Chondrocyte (in vitro differentiated cells): ENCODE measurements at regions not wholly inside any gene's neighbourhood (a gene's known extent, or its start where the extent isn't known, plus 50 kb on each side); places are given as distances from the start of the nearest gene placed in this dataset.
"Not testable (repeated sequence)": the region's sequence is repeated elsewhere in the genome, so short reads cannot be mapped to it uniquely, and the experiment has no call there.

Experiments used
- DNase-seq: peaks from one replicate; pipeline ENCODE4 v3.0.0; 2021; ENCODE audit warnings: mixed read lengths, low spot score
- H3K27ac Mint-ChIP-seq: one replicate; pipeline ENCODE4 v1.8.0; 2021; ENCODE audit warnings: mild to moderate bottlenecking, moderate library complexity, mixed read lengths; ENCODE audit not compliant: unreplicated experiment
- H3K27me3 Mint-ChIP-seq: 2 replicates; pipeline ENCODE4 v1.8.0; 2021; ENCODE audit warnings: low read depth, mixed read lengths
- H3K36me3 Mint-ChIP-seq: 2 replicates; pipeline ENCODE4 v1.8.0; 2021; ENCODE audit warnings: low read depth, mixed read lengths
- H3K4me1 Mint-ChIP-seq: 2 replicates; pipeline ENCODE4 v1.8.0; 2021; ENCODE audit warnings: low read depth, mild to moderate bottlenecking, mixed read lengths
- H3K4me3 Mint-ChIP-seq: one replicate; pipeline ENCODE4 v1.8.0; 2021; ENCODE audit warnings: mild to moderate bottlenecking, moderate library complexity, mixed read lengths; ENCODE audit not compliant: unreplicated experiment
- H3K9me3 Mint-ChIP-seq: 2 replicates; pipeline ENCODE4 v1.8.0; 2021; ENCODE audit warnings: low read depth, mixed read lengths
- CTCF ChIP-seq: fragments of 200-600 bp; sonication (generic); IDR thresholded peaks from 2 replicates; pipeline ENCODE4 v1.5.0; 2021; ENCODE audit warnings: antibody characterized with exemption, mild to moderate bottlenecking, moderate library complexity

DNA sequence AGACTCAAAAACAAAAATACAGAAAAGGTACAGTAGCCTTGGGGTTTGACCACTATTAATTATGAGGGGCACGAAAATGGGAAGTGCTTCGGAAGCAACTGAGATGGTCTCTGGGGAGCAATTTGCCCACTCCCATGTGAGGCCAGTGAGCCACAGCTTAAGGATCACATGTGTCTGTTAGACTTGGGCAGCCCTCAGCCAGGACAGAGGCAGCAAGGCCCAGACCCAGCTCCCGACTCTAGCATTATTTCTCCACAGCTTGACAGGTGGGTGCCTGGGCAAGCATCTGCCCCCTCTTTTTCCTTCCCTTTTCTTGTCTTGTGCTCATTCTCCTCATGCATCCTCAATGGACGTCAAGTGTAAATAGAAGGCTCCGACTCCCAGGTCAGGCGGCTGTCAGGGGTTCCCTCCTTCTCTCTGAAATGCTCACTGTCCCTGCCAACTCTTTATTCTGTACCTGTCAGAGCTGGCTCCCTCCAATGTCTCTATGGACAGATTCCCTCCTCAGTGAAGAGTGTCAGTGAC, 137.0 kb upstream of the RCN1 start:
- Mint-ChIP-seq H3K9me3 (peaks cover 5% of the 10 kb centered on the region), H3K27ac (no peak overlapping the region), H3K27me3 (peaks cover 21% of the 10 kb centered on the region), H3K36me3 (peaks cover 4% of the 10 kb centered on the region), H3K4me1 (peaks cover 2% of the 10 kb centered on the region), H3K4me3 (no peak overlapping the region)
- no peak for DNase-seq
- TF ChIP-seq CTCF: no peak

DNA sequence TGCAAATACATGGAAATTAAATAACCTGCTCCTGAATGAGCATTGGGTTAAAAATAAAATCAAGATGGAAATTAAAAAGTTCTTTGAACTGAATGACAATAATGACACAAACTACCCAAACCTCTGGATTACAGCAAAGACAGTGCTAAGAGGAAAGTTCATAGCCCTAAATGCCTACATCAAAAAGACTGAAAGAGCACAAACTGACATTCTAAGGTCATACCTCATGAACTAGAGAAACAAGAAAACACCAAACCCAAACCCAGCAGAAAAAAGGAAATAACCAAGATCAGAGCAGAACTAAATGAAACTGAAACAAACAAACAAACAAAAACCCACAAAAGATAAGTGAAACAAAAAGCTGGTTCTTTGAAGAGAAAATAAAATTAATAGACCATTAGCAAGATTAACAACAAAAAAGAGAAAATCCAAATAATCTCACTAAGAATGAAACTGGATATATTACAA, 138.6 kb upstream of the PAX6 start:
- H3K27ac Mint-ChIP-seq, H3K9me3 Mint-ChIP-seq, H3K4me1 Mint-ChIP-seq, DNase-seq, H3K36me3 Mint-ChIP-seq, H3K4me3 Mint-ChIP-seq: not testable (repeated sequence)
- peaks cover 34% of the 10 kb centered on the region for H3K27me3 Mint-ChIP-seq

- DNase-seq: no peak
- H3K27ac Mint-ChIP-seq: no peak overlapping the region
- H3K36me3 Mint-ChIP-seq: peaks cover 3% of the 10 kb centered on the region
- TF ChIP-seq CTCF: no peak
- H3K9me3 Mint-ChIP-seq: peaks cover 5% of the 10 kb centered on the region
- H3K4me1 Mint-ChIP-seq: no peaks in the 10 kb centered on the region
- peaks cover 34% of the 10 kb centered on the region for H3K27me3 Mint-ChIP-seq
- no peak overlapping the region for H3K4me3 Mint-ChIP-seq
These were observed 135.9 kb upstream of the PAX6 start for GRCh38 chr11:31947051-31947450.

DNA sequence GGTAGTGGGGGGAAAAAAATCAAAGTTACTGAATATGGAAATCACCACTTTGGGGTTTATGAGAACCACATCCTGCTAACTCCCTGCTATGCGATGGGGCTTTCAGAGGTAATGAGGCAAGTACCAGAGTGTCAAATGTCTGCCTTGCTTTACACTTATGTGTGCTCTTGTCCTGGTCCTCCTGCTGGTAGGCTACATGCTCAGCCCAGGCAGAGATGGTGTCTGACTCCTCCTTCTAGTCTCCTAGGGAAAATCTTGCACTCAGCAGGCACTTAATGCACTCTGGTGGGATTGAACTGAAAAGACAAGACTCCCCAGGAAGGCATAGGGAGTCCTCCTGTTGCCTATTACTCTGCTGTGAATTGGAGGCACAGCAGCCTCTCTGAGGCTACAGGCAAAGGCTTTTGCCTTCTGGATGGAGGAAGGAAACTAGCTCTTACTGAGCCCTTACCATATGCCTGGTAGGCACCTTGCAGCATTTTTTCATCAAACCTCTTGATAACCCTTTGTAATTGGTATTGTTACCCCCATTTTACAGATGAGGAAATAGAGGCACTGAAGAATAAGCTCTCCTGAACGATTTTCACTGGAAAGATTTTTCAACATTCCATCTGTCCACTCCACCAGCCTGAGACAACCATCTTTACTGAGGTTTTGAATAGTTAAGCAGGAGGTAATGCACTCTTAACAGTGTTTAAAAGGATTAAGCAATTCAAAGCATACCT, 132.1 kb upstream of the PAX6 start:
- TF ChIP-seq CTCF: no peak
- Mint-ChIP-seq H3K27ac (no peak overlapping the region), H3K27me3 (peaks cover 21% of the 10 kb centered on the region), H3K36me3 (no peaks in the 10 kb centered on the region), H3K4me1 (no peaks in the 10 kb centered on the region), H3K4me3 (no peak overlapping the region), H3K9me3 (peaks cover 2% of the 10 kb centered on the region)
- DNase-seq: no peak

DNA sequence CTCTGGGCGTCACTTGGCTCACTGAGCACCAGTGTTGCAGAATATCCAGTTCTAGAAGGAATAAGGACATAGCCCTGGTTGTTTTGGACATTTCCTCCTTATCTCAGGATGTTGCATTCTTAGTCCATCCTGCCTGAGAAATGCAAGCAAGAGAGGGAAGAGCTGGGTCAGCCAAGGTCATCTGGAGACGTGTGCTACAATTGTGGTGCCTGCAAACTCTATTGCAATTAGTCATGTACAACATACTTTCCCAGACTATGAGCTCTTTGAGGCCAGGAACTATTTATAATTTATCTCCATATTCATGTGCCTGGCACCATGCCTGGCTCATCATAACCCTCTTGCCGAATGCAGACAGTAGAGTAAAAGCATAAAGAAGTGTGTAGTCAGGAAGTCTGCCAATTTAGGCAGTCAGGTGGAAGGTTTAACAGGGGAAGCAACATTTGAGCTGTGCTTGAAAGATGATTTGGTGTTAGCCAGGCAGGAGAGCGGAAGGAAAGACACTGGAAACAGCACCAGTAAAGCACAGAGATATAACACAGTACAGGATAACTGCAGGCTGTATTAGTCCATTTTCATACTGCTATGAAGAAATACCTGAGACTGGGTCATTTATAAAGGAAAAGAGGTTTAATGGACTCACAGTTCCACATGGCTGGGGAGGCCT, 129.4 kb upstream of the PAX6 start:
- H3K4me1 Mint-ChIP-seq: no peaks in the 10 kb centered on the region
- DNase-seq: no peak
- TF ChIP-seq CTCF: no peak

More for the DNA sequence above, 129.4 kb upstream of the PAX6 start:
- Mint-ChIP-seq H3K36me3 (no peaks in the 10 kb centered on the region), H3K9me3 (no peaks in the 10 kb centered on the region), H3K27ac (no peak overlapping the region), H3K4me3 (no peak overlapping the region), H3K27me3 (peaks cover 20% of the 10 kb centered on the region)
